ENCODE measurements at regions not wholly inside any gene's neighbourhood (a gene's known extent, or its start where the extent isn't known, plus 50 kb on each side); places are given as distances from the start of the nearest gene placed in this dataset.
"Not testable (repeated sequence)": the region's sequence is repeated elsewhere in the genome, so short reads cannot be mapped to it uniquely, and the experiment has no call there.

GRCh38 chr22:49657974-49658590, 169.6 kb downstream of the BRD1 start:
- no peak for DNase-seq

DNA sequence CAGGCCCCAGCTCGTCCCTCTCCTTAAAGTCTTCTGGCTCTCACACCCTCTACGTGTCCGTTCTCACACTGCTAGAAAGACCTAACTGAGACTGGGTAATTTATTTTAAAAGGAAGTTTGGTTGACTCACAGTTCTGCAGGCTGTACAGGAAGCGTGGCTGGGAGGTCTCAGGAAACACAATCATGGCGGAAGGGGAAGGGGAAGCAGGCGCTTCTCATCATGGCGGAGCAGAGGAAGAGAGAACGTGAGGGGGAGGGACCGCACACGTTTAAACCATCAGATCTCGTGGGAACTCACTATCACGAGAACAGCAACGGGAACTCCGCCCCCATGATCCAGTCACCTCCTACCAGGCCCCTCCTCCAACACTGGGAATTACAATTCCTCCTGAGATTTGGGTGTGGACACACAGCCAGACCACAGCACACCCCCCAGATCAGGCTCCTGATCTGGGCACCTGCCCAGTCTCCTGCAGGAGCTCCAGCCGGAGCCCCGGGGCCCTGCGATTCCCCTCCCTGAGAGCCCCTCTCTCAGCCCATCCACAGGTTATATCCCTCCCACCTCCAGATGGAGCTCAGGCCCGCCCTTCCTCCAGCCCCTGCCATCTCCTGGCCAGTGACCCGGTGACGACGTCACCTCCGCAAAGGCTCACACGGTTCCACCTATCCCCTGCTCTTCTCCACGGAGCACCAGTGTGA, 170.2 kb downstream of the BRD1 start:
- DNase-seq: peak; percentile 84

- not testable (repeated sequence) for DNase-seq
Observed at GRCh38 chr22:49656883-49657274, 170.8 kb downstream of the BRD1 start.

DNA sequence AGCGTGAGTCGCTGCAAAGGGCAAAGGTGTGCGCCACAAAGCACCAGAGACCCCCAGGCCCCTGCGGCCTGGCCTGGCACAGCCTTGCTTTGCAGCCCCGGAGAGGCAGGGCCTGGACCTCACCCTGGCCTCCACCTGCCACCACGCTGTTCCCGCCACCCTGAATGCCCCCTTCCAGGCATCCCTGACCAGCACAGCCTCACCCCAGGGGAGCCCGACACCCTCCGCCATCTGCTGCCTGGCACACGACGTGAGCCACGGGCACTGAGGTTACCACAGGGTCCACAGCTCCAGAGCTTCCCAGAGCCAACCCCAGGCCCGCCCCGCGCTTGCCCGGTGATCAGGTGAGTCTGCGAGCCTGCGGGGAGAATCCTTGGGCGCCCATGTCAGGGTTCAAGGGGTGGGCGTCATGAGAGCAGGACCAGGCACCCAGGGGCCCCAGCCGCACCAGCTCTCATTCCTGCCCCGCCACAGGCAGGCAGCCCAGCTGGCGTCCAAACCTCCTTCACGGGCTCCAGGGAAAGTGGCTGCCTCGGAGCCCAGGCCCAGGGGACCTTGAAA, 171.3 kb downstream of the BRD1 start:
- no peak for DNase-seq

DNA sequence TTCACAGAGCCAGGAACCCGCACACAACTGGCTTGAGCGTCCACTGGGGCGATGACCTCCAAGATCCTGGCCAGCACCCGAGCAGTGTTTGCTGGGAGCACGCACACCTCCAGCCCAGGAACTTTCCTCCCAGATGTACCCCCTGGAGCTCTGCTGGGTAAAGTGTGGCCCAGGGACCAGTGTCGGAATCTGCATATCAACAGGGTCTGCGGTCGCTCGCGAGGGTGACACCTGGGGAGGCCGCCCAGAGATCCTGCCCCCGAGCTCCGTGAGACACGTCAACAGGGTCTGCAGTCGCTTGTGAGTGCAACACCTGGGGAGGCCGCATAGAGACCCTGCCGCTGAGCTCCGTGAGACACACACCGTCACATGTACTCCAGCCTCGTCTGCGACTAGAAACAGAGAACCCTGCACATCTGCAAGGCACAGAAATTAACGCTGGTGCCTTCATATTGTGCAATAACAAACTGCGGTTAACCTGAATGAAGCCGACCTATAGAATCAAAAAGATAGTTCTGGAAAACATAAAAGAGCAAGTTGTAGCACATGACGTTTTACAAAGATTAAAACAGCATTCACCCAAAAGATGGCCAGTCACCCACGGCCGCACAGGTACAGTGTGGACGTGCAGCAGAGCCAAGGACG, 172.4 kb downstream of the BRD1 start:
- DNase-seq: no peak

DNA sequence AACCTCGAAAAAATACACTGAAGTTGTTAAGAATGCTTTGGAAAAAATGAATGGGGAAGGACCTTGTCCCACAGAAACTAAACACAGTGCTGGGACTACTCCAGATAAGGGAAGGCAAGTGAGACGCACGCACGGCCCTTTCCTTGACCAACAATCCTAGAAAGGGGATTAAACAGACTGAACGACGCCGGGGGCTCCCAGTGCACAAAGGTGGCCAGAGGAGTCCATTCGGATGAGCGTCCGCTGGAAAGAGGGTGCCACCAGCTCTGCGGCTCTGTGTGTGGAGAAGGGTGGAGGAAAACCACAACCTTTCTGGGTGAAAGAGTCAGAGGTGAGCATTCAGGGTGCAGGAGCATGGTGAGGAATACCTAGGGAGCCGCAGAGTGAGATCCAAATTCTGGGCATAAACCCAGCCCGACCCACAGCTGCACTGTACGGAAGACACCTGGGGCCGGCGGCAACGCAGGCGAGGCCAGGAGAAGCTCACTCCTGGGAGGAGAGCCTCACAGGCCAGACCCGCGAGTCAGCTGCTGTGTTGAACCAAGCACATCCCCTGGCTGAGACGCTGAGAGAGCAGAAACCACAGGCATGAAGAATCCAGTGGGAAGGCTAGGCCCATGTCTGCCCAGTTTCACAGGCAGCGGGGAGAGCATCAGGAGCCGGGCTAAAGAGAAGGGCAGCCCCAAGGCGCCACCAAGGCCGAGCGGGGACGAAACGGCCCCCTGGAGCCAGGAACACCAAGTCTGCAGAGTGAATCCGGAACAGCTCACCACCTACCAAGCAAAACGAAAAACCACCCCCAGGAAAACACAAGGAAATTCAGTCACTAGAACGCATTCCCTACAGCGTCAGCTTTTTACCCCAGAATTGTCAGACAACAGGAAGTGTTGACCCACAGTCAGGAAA, 177.1 kb downstream of the BRD1 start:
- DNase-seq: no peak

- DNase-seq: no peak
Observed at GRCh38 chr22:49649166-49650068, 178.3 kb downstream of the BRD1 start.

DNA sequence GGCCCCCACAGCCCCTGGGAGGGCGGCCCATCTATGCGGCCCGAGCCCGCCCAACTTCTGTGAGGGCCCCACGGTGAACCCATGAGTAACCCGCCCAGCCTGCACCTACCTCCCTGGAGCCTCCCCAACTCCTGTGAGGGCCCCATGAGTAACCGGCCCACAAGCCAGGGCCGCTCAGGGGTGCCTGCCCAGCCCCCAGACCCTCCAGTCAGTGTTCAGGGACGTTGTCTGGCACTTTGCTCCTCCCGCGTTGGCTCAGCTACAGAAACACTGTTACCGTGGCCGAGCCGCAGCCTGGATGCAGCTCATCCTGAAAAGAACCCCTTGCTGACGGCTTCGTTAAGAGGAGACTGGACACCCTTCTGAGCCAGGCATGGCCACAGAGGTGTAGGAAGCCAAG, 179.6 kb downstream of the BRD1 start:
- DNase-seq: no peak

GRCh38 chr22:49647627-49648026, 180.0 kb downstream of the BRD1 start:
- DNase-seq: no peak

DNA sequence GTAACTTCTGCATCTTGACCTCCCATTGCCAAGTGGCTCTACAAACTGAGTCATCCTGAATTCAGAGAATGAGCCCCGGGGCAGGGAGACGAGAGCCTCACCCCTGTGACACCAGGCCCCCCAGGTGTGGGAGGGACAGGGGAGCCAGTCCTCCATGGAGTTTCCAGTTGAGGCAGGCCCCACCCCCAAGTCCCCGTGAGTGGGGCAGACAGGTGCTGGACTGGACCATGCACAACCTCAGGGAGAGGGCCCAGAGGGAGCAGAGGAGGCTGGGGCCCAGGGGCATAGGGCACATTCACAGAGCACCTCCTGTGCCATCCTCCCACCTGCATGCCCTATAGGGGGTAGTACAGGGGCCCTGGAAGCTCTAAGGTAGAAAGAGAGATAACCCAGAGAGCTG, 180.8 kb downstream of the BRD1 start:
- DNase-seq: no peak

DNA sequence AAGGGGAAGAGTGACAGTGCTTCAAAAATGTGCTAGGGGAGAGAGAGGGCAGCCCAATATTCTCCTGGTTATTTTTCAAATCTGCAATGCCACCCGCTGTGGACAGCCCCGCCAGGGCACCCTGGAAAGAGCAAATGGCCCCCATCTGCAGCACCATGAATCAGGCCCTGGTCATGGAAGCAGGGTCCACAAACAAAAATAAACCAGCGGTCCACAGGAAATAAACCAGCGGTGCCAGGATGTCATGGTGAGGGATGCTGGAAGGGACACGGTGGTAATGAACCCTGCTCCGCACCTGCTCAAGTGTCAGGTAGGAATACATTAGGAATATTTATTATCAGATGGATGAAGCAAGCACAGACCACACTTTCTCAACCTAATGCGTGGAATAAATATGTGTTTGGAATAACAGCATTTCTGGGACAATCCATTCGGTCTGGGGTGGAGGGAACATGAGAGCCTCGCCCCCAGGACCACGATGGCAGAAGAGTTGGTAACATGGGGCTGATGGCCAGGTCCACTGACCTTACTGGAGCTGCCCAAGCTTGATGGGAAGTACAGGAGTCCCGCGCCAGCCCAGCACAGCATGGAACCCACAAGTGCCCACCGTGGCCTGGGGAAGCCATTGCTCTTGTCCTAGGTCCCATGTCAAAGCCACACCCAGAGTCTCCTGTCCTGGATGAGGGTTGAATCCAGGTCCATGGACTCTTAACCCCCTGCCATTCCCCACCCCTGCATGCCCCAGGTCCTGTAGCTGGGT, 181.7 kb downstream of the BRD1 start:
- no peak for DNase-seq

GRCh38 chr22:49645257-49645656, 182.4 kb downstream of the BRD1 start:
- DNase-seq: no peak

- DNase-seq: no peak
Observed at GRCh38 chr22:49643998-49644397, 183.7 kb downstream of the BRD1 start.

GRCh38 chr22:49643466-49643865, 184.2 kb downstream of the BRD1 start:
- DNase-seq: no peak

- no peak for DNase-seq
Observed at GRCh38 chr22:49642741-49643140, 184.9 kb downstream of the BRD1 start.

- DNase-seq: no peak
Observed at GRCh38 chr22:49642331-49642730, 185.3 kb downstream of the BRD1 start.

GRCh38 chr22:49641770-49642313, 185.8 kb downstream of the BRD1 start:
- no peak for DNase-seq

DNA sequence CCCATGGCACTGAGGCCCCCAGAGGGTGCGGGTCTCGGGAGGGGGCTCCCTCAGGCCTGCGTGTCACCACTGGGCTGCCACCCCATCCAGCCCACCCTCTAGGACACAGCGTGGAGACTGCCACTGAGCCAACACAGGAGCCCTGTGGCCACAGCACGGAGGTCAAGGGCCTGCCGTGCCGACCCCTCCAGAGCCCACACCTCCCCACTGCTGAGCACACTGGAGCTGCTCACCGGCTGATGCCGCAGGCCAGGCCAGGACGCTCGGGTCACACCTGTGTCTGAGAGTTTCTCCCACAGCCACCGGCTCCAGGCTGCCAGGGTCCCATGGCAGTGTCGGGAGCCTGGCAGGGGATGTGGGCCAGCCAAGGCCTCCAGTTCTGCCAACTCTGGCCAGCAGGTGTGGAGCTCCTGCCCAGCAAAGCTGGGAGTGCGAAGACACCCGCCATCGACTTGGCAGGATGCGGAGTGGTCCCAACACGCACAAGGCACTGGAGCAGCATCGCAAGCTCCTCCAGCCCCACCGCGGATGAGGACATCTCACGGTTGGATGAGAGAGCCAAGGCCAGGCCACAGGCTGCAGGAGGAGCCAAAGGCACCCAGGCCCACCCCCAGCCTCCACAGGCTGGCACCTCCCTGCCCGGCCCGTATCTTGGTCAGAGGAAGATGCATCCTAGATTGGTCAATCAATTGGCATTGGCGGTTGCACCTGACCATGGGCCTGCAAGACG, 187.1 kb downstream of the BRD1 start:
- no peak for DNase-seq

- DNase-seq: no peak
Observed at GRCh38 chr22:49639956-49640355, 187.7 kb downstream of the BRD1 start.

DNA sequence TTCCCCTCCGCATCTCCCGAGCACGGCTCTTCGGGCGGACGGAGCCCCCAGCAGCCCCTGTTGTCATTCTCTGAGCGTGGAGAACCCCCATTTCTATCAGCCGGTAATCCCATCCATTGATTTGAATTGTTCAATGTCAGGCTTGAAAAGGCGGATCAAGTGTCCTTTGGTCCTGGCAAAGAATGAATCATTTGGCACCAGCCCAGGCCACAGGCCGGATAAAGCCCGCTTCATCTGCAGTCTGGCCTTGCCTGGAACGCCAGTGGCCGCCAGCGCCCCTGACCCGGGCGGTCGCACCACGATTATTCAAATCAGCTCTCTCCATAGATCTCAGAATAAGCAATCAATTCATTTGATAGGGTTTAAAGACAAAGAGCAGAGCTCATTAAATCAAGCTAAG, 188.9 kb downstream of the BRD1 start:
- no peak for DNase-seq

Measured in CD4-positive, alpha-beta T cell treated with Interleukin-17A for 4 hours (primary cell).